Coronary artery (tissue), 2 donors: ENCODE measurements at regions not wholly inside any gene's neighbourhood (a gene's known extent, or its start where the extent isn't known, plus 50 kb on each side); places are given as distances from the start of the nearest gene placed in this dataset.
"Not testable (repeated sequence)": the region's sequence is repeated elsewhere in the genome, so short reads cannot be mapped to it uniquely, and the experiment has no call there.

Experiments
- DNase-seq: peaks from one replicate; pipeline ENCODE4 v3.0.0-alpha.2; 2017; ENCODE audit warnings: low spot score
- H3K27ac ChIP-seq, 2 donors: fragments of 200-600 bp; sonication (generic); one replicate each; pipeline ENCODE4 v1.5.1; 2016 to 2019
- H3K4me3 ChIP-seq: fragments of 200-600 bp; sonication (generic); 2 replicates; pipeline ENCODE4 v1.5.1; 2016; ENCODE audit warnings: mild to moderate bottlenecking, moderate library complexity
- TF ChIP-seq, protein P1 (sequence below): fragments of 200-600 bp; sonication (generic); IDR thresholded peaks from one replicate; pipeline ENCODE4 v1.5.1; 2019; ENCODE audit warnings: antibody characterized with exemption

DNA sequence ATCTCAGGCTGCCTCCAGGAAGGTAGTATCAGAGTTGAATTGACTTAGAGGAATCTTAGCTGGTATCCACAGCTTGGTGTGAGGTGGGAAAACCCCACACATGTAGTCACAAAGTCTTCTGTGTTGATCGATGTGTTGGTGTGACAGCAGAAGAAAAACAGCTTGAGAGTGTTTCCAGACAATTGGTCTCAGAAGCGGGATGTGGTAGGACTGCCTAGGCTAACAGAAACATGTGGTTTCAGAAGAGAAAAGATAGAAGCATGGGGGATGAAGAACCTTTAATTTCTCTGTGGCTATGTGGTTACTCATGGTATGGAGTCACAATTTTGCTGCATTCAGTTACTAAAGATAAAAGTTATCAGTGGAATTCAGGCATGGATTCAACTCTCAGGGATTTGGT is 134.7 kb upstream of the SLITRK5 start:
- no peak overlapping the region for H3K4me3 ChIP-seq
- TF ChIP-seq, protein P1, sequence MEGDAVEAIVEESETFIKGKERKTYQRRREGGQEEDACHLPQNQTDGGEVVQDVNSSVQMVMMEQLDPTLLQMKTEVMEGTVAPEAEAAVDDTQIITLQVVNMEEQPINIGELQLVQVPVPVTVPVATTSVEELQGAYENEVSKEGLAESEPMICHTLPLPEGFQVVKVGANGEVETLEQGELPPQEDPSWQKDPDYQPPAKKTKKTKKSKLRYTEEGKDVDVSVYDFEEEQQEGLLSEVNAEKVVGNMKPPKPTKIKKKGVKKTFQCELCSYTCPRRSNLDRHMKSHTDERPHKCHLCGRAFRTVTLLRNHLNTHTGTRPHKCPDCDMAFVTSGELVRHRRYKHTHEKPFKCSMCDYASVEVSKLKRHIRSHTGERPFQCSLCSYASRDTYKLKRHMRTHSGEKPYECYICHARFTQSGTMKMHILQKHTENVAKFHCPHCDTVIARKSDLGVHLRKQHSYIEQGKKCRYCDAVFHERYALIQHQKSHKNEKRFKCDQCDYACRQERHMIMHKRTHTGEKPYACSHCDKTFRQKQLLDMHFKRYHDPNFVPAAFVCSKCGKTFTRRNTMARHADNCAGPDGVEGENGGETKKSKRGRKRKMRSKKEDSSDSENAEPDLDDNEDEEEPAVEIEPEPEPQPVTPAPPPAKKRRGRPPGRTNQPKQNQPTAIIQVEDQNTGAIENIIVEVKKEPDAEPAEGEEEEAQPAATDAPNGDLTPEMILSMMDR, result no peak
- H3K27ac ChIP-seq, result no peak overlapping the region
- no peak for DNase-seq

DNA sequence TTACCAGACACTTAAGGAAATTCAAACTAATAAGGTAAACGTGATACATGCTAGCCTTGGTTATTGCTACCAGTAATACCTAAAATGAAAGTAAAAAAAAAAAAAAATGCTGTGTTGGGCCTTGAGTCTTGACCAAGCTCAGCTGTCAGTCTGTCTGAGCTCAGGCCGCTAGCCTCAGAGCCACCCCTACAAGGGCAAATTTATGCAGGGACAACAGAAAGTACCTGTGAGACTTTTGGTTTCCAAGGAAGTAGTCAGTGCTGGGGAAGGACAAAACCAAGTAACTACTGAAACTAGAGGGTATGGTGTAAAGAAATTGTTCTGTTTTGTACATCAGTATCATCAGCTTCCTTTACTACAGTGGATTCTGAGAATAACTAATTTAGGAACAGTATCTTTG is 134.3 kb upstream of the SLITRK5 start:
- Histone ChIP-seq H3K4me3 (no peak overlapping the region), H3K27ac (no peak overlapping the region)
- no peak for DNase-seq
- TF ChIP-seq, protein P1, result no peak

DNA sequence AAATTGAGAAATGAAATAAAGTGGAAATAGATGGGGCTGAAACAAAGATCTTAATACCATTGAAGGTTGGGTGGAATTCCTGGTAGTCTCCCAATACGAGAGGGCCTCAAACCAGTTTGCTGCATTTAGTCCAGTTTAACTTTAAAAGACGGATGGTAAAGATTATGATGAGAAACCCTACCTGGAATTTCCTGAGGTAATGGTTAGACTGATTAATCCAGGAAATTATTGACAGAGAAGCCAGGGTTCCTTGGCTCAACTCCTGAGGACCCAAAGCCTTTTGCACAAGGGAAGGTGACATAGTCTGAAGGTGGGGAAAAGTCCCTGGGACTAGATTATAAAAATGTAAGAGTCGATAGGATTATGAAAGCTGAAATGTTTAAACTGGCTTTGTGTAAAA is 133.2 kb upstream of the SLITRK5 start:
- TF ChIP-seq, protein P1, result no peak
- H3K4me3 ChIP-seq, result no peak overlapping the region
- DNase-seq, result no peak

DNA sequence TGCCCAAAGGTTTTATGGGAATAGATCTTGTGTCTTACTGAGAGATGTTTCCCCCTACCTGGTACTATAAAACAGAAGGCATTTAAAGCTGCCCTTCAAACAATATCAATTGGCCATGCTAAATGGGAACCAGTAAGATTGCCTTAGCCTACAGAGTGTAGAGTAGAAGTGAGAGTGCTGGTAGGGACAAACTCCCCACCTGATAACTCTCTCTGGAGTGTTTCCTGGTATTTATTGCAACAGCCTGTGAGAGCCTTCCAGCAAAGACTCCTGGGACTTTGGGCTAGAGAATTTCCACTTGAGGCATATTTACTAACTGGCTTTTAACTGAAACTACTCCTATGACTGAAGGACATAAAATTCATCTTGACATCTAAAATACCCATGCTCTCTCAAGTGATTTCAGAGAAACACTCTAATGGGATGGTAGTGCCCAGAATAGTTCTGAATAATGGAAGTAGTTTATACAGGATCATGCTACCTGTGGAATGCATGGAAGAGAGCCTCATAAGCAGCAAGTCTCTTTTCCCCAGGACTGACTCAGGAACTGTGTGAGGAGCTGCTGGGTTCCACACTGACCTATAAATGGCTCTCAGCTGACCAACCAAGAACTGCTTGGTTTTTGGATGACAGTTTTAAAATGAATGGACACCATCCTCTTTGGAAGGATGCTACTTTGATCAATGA is 132.7 kb upstream of the SLITRK5 start:
- no peak overlapping the region for H3K27ac ChIP-seq
- TF ChIP-seq, protein P1, result no peak
- DNase-seq, result no peak
- no peak overlapping the region for H3K4me3 ChIP-seq

More for the DNA sequence above, 133.2 kb upstream of the SLITRK5 start:
- no peak overlapping the region for H3K27ac ChIP-seq

DNA sequence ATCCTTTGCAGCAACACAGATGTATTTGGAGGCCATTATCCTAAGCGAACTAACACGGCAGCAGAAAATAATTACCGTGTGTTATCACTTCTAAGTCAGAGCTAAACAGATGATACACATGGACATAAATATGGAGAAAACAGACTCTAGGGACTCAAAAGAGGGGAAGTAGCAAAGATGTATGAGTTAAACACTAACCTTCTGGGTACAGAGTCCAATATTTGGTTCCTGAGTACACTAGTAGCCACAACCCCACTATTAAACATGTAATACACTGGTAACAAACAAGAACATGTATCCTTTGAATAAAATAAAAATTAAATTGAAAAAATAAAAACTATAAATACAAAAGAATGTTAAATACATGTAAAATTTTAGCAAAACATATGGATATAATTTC is 118.0 kb upstream of the SLITRK5 start:
- no peak for DNase-seq
- TF ChIP-seq, protein P1, result no peak

DNA sequence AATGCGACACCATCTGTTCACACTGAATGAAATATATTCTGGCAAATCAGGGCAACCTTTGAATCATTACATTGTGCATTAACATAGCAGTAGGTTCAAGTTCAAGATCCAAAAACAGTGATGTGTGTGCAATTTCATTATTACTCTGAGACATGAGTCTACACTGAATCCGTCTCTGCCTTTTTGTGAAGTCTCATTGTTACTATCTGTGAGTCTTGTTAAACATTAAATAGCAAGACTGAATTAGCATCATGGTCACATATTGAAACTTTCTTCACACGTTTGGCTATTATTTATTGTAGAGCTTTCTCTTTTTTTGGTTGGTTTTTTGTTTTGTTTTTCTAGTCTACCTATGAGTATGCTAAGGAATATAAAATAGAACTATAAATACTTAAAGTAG is 117.1 kb upstream of the SLITRK5 start:
- H3K27ac ChIP-seq, result no peak overlapping the region
- TF ChIP-seq, protein P1, result no peak
- H3K4me3 ChIP-seq, result no peak overlapping the region
- no peak for DNase-seq

More for the DNA sequence above, 118.0 kb upstream of the SLITRK5 start:
- Histone ChIP-seq H3K27ac (no peak overlapping the region), H3K4me3 (no peak overlapping the region)

DNA sequence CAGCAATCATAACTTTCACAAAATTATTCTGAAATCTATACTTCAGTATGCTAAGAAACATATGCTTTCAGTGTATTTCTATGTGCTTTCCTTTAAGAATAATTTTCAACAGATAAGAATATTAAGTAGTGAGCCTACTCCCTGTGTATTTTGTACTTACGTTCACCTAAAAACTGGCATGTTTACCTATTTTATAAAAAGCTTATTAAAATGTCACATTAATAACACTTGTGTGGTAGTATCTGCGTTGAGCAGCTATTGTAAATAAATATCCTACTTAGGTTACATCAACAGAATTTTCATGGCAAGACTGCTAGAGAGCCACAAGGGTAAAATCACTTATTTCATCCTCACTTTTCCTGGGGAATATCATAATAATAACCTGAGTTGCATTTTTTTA is 113.4 kb upstream of the SLITRK5 start:
- no peak for DNase-seq
- Histone ChIP-seq H3K27ac (no peak overlapping the region), H3K4me3 (no peak overlapping the region)
- TF ChIP-seq, protein P1, result no peak

DNA sequence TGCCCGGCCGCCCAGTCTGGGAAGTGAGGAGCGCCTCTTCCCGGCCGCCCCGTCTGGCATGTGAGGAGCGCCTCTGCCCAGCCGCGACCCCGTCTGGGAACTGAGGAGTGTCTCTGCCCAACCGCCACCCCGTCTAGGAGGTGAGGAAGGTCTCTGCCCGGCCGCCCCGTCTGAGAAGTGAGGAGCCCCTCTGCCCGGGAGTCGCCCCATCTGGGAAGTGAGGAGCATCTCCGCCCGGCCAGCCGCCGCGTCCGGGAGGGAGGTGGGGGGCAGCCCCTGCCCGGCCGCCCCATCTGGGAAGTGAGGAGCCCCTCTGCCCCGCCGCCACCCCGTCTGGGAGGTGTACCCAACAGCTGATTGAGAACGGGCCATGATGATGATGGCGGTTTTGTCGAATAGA is 109.6 kb upstream of the SLITRK5 start:
- not testable (repeated sequence) for H3K4me3 ChIP-seq, DNase-seq, H3K27ac ChIP-seq
